LNCAP (cell line): ENCODE measurements at regions not wholly inside any gene's neighbourhood (a gene's known extent, or its start where the extent isn't known, plus 50 kb on each side); places are given as distances from the start of the nearest gene placed in this dataset.

Experiments
- TF ChIP-seq, protein P1 (sequence below): fragments of 450-650 bp; IDR thresholded peaks from 2 replicates; pipeline ENCODE4 v1.5.1; 2017; ENCODE audit warnings: mild to moderate bottlenecking

DNA sequence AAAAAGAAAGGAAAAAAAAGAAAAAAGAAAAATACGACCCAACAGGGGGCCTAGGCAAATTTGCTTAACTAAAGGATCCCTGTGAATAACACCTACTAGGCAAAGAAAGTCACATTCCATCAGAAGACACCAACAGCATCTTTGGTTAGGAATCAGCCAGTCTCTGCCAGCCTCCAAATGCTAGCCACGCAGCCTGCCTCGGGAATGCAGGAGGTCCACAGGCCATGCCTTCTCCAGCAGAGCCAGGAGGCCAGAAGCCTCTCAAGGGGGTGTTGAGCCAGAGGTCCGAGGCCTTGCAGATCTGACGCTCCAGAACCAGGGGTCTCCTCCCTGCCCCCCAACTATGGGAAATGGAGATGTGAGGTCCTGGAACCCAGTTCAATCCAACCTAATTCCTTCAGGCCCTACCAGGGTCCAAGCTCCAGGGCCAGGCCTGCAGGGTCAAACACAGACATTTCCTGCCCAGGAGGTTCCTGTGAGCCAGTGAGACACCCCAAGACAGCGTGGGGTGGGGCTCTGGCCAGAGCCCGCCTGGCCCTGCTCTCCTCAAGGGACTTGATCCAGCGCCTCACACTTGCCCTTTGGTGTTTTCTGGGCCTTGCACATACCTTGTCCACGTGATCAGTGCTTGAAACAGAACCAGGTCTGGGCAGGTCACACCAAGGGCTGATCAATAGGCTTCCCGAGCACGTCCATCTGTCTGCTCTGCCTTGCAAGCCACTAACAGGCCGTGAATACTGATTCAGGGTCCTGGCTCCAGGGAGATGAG lies 289.6 kb upstream of the ID2 start:
- TF ChIP-seq, protein P1, sequence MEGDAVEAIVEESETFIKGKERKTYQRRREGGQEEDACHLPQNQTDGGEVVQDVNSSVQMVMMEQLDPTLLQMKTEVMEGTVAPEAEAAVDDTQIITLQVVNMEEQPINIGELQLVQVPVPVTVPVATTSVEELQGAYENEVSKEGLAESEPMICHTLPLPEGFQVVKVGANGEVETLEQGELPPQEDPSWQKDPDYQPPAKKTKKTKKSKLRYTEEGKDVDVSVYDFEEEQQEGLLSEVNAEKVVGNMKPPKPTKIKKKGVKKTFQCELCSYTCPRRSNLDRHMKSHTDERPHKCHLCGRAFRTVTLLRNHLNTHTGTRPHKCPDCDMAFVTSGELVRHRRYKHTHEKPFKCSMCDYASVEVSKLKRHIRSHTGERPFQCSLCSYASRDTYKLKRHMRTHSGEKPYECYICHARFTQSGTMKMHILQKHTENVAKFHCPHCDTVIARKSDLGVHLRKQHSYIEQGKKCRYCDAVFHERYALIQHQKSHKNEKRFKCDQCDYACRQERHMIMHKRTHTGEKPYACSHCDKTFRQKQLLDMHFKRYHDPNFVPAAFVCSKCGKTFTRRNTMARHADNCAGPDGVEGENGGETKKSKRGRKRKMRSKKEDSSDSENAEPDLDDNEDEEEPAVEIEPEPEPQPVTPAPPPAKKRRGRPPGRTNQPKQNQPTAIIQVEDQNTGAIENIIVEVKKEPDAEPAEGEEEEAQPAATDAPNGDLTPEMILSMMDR = no peak

DNA sequence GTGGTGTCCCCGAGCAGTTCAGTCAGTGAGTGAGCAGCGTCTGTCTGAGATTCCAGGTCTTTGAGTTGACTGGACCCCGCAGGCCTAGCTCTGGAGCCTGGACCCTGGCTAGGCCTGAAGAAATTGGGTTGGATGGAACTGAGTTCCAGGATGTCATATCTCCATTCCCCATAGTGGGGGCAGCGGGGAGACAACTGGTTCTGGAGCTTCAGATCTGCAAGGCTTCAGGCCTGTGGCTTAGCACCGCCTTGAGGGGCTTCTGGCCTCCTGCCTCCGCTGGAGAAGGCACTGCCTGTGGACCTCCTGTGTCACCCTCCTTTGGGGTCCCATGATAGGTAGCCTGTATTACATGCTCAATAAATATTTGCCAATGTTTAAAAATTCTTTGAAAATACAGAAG lies 288.4 kb upstream of the ID2 start:
- TF ChIP-seq, protein P1 = no peak

DNA sequence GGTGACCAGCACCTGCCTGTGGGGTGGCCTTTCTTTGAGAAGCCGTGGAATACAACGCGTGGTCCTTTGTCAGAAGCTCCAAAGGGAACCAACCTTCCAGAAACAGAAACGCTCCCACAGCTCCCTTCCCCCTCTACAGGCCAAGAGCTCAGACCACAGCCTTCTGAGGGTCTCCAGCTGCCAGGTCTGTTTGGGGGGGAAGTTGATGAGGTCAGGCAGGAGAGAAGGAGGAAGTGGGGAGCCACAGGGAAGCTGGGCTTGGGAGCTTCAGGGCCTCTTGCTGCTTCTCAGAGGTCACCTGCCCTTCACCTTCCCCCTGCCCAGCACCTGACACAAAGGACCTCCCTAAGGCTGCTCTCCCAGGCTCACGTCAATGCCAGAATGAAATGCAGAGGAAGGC lies 287.7 kb upstream of the ID2 start:
- TF ChIP-seq, protein P1 = no peak

DNA sequence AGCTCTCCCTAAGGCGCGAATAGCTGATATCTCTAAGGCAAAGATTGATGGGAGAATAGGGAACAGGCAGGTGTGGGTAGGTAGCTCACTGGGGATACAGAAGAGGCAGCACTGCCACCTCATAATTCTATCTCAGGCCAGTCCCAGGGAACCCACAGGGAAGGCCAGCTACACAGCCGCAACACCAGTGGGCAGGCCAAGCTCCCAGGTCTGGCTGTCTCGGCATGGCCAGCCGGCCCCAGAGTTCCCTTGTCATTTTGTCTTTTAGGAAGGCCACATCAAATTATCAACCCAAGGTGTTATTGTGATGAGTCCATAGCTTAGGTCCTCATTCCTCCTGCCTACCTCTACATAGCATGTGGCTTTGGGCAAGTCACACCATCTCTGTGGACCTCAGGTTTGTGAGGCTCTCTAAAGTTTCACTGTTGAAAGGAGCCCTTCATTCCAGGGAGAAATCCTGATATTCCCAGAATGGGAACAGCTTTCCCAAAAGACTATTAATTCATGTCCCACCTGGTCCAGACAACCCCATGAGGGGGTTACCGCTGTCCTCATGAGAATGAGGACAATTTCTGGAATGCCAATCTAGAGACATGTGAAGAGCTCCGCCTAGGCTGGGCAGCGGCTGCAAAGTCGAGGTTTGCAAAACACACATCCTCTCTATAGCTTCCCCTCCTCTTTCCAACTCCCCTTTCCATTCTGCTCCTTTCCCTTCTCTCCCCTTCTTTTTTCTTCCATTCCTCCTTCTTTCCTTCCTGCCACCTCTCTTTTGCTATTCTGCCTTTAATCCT lies 287.1 kb upstream of the ID2 start:
- TF ChIP-seq, protein P1 = no peak

DNA sequence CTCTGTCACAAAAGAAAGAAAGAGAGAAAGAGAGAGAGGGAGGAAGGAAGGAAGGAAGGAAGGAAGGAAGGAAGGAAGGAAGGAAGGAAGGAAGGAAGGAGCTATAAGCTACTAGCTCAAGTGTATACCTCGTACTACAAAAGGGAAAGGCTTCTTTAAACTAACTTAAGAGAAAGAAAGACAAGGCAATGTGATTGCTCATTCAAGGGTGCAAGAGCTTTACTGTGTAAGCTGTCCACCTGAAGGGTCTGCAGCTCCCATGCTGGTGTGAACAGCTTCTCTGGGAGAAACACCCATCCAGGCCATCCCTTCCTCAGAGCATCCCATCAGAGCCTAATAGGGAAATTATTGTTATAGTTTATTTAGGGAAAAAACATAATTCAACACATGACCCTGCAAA lies 286.1 kb upstream of the ID2 start:
- TF ChIP-seq, protein P1 = no peak

DNA sequence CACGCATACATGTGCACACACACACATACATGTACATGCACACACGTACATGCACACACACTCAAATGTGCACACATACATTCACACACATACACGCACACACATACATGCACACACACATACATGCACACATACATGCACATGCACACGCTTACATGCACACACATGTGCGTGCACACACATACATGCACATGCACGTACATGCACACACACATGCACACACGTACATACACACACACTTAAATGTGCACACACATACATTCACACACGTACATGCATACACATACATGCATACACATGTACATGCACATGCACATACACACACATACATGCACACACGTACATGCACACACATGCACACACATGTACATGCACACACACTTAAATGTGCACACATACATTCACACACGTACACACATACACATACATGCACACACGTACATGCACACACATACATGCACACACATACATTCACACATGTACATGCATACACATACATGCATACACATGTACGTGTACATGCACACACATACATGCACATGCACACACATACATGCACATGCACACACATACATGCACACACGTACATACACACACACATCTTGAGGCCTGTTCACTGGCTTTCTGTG lies 283.7 kb upstream of the ID2 start:
- TF ChIP-seq, protein P1 = no peak

DNA sequence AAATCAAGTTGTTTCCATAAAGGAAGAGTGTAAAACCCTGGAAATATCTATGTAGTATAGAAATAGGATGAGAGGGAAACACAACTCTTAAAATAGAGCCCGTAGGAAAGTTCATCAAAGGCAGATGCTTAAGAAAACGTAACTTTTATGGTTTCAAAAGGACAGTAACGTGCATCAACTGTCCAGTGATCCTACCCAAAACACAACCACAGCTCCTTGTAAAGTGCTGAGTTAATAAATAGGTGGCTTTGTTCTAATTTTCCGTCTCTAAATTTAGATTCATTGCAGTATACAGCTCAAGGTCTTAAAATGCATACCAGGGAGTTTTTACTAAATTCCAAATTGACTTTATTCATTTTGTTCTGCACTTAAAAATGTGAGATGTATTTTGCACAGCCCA lies 282.1 kb upstream of the ID2 start:
- TF ChIP-seq, protein P1 = no peak
